HL-60 (cell line): ENCODE measurements at regions not wholly inside any gene's neighbourhood (a gene's known extent, or its start where the extent isn't known, plus 50 kb on each side); places are given as distances from the start of the nearest gene placed in this dataset.
"Not testable (repeated sequence)": the region's sequence is repeated elsewhere in the genome, so short reads cannot be mapped to it uniquely, and the experiment has no call there.

Experiments
- DNase-seq, 2 experiments: peaks; one replicate each; pipeline ENCODE4 v3.0.0-alpha.2; 2010 to 2020; ENCODE audit warnings: low read depth in 1 of 2, low spot score in 1 of 2
- H3K27ac ChIP-seq: fragments of 250-450 bp; sonication (Bioruptor Pico); replicated peaks from 2 replicates; pipeline ENCODE4 v1.5.1; 2020; ENCODE audit warnings: mild to moderate bottlenecking, moderate library complexity
- H3K27me3 ChIP-seq: fragments of 250-450 bp; sonication (Bioruptor Pico); 2 replicates; pipeline ENCODE4 v1.5.1; 2021; ENCODE audit warnings: mild to moderate bottlenecking, moderate library complexity; ENCODE audit not compliant: insufficient read depth, poor library complexity, severe bottlenecking
- H3K4me3 ChIP-seq: replicated peaks from 2 replicates; pipeline ENCODE4 v1.5.1; 2011; ENCODE audit warnings: mild to moderate bottlenecking, control low read depth, low read length; ENCODE audit not compliant: insufficient read depth
- GABPA ChIP-seq: IDR thresholded peaks from 2 replicates; pipeline ENCODE4 v1.6.1; 2012; ENCODE audit warnings: low read depth
- POLR2AphosphoS5 ChIP-seq: IDR thresholded peaks from 2 replicates; pipeline ENCODE4 v1.6.1; 2012; ENCODE audit warnings: low read depth
- SPI1 ChIP-seq: IDR thresholded peaks from 2 replicates; pipeline ENCODE4 v1.6.1; 2012; ENCODE audit warnings: low read depth, mild to moderate bottlenecking, borderline replicate concordance
- TF ChIP-seq, protein P1 (sequence below): IDR thresholded peaks from one replicate; pipeline ENCODE4 v1.5.1; 2011; ENCODE audit warnings: low read length, control low read depth, inconsistent platforms; ENCODE audit not compliant: insufficient read depth
- TF ChIP-seq, protein P2 (sequence below): IDR thresholded peaks from 2 replicates; pipeline ENCODE4 v1.6.1; 2012; ENCODE audit warnings: low read depth; ENCODE audit not compliant: insufficient replicate concordance

DNA sequence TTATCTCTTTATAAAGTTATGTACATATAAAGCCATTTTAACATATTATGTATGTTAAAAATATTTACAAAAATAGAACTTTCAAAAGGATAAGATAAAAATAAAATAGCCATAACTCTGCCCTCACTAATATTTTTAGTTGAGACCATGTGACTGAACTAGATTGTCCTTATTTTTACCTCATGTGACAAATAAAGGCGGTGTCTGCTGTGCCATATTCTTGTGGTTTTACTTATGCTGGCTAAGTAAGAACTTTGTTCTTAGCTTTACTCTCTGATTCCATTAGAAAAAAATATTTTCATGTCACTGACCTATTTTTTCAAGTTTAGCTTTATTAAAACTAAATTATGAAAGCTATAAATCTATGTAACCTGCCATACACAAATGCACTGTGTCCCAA is 135.6 kb upstream of the TSC22D1 start:
- Histone ChIP-seq H3K27ac (no peak overlapping the region), H3K4me3 (no peak overlapping the region), H3K27me3 (no peaks in the 10 kb centered on the region)
- TF ChIP-seq SPI1 (no peak), POLR2AphosphoS5 (no peak), GABPA (no peak)
- TF ChIP-seq, protein P1, sequence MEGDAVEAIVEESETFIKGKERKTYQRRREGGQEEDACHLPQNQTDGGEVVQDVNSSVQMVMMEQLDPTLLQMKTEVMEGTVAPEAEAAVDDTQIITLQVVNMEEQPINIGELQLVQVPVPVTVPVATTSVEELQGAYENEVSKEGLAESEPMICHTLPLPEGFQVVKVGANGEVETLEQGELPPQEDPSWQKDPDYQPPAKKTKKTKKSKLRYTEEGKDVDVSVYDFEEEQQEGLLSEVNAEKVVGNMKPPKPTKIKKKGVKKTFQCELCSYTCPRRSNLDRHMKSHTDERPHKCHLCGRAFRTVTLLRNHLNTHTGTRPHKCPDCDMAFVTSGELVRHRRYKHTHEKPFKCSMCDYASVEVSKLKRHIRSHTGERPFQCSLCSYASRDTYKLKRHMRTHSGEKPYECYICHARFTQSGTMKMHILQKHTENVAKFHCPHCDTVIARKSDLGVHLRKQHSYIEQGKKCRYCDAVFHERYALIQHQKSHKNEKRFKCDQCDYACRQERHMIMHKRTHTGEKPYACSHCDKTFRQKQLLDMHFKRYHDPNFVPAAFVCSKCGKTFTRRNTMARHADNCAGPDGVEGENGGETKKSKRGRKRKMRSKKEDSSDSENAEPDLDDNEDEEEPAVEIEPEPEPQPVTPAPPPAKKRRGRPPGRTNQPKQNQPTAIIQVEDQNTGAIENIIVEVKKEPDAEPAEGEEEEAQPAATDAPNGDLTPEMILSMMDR = no peak
- TF ChIP-seq, protein P2, sequence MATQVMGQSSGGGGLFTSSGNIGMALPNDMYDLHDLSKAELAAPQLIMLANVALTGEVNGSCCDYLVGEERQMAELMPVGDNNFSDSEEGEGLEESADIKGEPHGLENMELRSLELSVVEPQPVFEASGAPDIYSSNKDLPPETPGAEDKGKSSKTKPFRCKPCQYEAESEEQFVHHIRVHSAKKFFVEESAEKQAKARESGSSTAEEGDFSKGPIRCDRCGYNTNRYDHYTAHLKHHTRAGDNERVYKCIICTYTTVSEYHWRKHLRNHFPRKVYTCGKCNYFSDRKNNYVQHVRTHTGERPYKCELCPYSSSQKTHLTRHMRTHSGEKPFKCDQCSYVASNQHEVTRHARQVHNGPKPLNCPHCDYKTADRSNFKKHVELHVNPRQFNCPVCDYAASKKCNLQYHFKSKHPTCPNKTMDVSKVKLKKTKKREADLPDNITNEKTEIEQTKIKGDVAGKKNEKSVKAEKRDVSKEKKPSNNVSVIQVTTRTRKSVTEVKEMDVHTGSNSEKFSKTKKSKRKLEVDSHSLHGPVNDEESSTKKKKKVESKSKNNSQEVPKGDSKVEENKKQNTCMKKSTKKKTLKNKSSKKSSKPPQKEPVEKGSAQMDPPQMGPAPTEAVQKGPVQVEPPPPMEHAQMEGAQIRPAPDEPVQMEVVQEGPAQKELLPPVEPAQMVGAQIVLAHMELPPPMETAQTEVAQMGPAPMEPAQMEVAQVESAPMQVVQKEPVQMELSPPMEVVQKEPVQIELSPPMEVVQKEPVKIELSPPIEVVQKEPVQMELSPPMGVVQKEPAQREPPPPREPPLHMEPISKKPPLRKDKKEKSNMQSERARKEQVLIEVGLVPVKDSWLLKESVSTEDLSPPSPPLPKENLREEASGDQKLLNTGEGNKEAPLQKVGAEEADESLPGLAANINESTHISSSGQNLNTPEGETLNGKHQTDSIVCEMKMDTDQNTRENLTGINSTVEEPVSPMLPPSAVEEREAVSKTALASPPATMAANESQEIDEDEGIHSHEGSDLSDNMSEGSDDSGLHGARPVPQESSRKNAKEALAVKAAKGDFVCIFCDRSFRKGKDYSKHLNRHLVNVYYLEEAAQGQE = no peak
- no peak for DNase-seq

DNA sequence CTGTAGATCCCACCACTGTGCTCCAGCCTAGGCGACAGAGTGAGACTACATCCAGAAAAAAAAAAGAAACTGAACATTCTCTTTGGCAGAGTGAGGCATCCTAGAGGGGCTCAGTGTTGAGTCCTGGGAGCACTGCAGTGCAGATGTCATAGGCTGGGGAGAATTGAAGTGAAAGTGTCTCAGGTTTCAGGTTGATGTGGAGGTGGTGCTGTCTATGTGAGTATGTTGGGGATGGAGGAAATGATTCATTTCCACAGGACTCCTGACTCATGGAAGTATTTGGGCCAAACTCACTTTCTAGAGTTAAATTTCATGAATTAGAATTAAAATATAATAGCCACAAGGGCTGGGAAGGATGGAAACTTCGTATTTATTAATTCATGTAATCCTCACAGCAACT is 134.4 kb upstream of the TSC22D1 start:
- no peak for DNase-seq
- no peak overlapping the region for H3K4me3 ChIP-seq
- TF ChIP-seq GABPA (no peak), SPI1 (no peak), POLR2AphosphoS5 (no peak)
- TF ChIP-seq, protein P1 = no peak
- TF ChIP-seq, protein P2 = no peak
- no peak overlapping the region for H3K27ac ChIP-seq
- no peaks in the 10 kb centered on the region for H3K27me3 ChIP-seq

DNA sequence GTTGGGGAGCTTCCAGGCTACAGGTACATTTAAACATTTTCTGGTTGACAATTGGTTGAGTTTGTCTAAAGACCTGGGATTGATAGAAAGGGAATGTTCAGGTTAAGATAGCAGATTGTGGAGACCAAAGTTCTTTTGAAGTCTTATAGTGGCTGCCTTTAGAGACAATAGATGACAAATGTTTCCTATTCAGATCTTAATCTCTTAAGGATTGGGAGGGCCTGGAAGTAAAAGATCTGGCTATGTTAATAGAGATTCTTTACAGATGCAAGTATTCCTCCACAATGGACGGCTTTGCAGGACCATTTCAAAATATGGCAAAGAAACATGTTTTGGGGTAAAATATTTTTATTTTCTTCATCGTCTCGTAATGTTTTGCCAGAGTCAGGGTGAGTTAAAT is 128.7 kb upstream of the TSC22D1 start:
- not testable (repeated sequence) for H3K4me3 ChIP-seq, H3K27ac ChIP-seq, H3K27me3 ChIP-seq, DNase-seq

DNA sequence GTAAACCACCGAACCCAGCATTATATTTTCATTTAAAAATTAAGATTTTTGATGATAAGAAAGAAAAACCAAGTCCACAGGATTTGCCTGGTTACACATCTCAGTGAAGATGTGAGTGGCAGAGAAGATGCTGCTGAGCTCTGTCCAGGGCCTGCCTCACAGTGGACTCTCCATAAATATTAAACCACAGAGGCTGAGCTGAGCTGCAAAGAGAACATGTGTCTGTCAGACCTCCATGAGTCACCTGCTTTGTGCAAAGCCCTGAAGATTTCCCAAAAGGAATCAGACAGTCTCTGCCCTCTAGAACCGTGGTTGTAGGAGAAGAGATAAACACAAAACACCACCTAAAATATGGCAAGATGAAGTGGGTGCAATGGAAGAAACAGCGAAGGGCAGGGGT is 127.2 kb upstream of the TSC22D1 start:
- Histone ChIP-seq H3K27me3 (no peaks in the 10 kb centered on the region), H3K27ac (no peak overlapping the region), H3K4me3 (no peak overlapping the region)
- TF ChIP-seq GABPA = no peak
- no peak for DNase-seq

DNA sequence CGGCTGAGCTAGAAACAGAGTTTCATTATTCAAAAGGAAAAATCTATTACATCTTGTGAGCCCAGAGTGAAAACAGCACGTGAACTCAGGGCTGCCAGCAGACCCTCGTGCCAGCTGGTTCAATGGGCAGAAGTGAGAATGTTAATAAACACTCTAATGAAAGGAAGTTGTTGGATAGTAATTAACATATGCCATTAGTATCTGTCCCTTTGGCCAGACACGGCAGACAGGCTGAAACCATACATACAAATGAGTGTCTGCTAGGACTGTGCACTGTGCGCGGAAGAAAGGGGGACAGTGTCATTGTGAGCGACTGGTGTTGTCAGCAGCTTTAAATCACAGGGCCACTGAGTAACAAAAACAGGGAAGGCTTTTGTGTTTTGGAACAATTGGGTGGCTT is 121.9 kb upstream of the TSC22D1 start:
- Histone ChIP-seq H3K27me3 (no peaks in the 10 kb centered on the region), H3K27ac (no peak overlapping the region), H3K4me3 (no peak overlapping the region)
- TF ChIP-seq SPI1 (no peak), GABPA (no peak), POLR2AphosphoS5 (no peak)
- TF ChIP-seq, protein P2 = no peak
- DNase-seq = no peak
